ENCODE measurements at regions not wholly inside any gene's neighbourhood (a gene's known extent, or its start where the extent isn't known, plus 50 kb on each side); places are given as distances from the start of the nearest gene placed in this dataset.

DNA sequence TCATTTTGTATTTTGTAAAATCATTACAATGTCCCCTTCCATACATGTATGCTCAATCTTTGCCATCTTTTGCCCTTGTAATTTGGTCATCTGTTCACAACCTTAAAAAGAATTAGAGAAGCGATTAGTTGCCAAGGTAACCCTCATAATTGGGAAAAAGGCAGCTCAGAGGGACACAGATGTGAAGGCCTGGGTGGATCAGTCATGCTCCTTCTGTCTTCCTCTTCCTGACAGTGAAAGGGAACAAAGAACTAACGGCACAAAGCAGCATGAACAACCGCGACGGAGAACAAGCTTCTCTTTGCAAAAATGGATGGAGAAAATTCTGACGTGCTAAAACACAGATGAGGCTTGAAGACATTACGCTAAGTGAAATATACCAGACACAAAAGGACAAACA lies 78.7 kb upstream of the COG2 start:
- no peak overlapping the region for H2AFZ ChIP-seq (ENCODE audit: low read depth, low read length)
- H3K27me3 ChIP-seq (ENCODE audit: insufficient read depth, low read length, poor library complexity): peaks cover 8% of the 10 kb centered on the region
- H3K27ac ChIP-seq (ENCODE audit: low read length): no peak overlapping the region
- no peak overlapping the region for H3K4me2 ChIP-seq (ENCODE audit: insufficient read depth, low read length)
- TF ChIP-seq CTCF (IDR thresholded peaks at IDR 0.05; ENCODE audit: borderline replicate concordance, extremely low read depth, low read length, poor library complexity, severe bottlenecking) (no peak), EZH2 (IDR thresholded peaks at IDR 0.05; ENCODE audit: borderline replicate concordance, low read depth, low read length, severe bottlenecking) (no peak)
- H3K9me3 ChIP-seq (ENCODE audit: insufficient read depth, low read length, severe bottlenecking): no peaks in the 10 kb centered on the region
- DNase-seq: no peak
- H4K20me1 ChIP-seq (ENCODE audit: insufficient read depth, low read length): no peaks in the 10 kb centered on the region
- no peak overlapping the region for H3K9ac ChIP-seq (ENCODE audit: low read depth, low read length)
- no peaks in the 10 kb centered on the region for H3K4me1 ChIP-seq (ENCODE audit: insufficient read depth, low read length)
- ATAC-seq (ENCODE audit: insufficient read depth, low read depth): no peak
- H3K79me2 ChIP-seq (ENCODE audit: insufficient read depth, low read length): no peaks in the 10 kb centered on the region
- H3K4me3 ChIP-seq (ENCODE audit: low read depth in 1 of 2, low read length in 2 of 2): no peak overlapping the region
- no peaks in the 10 kb centered on the region for H3K36me3 ChIP-seq (ENCODE audit: insufficient read depth, low read length)

- H3K27me3 ChIP-seq (ENCODE audit: insufficient read depth, low read length, poor library complexity): peaks cover 8% of the 10 kb centered on the region
- H4K20me1 ChIP-seq (ENCODE audit: insufficient read depth, low read length): no peaks in the 10 kb centered on the region
- no peaks in the 10 kb centered on the region for H3K9me3 ChIP-seq (ENCODE audit: insufficient read depth, low read length, severe bottlenecking)
- ATAC-seq (ENCODE audit: insufficient read depth, low read depth) (no peak), DNase-seq (no peak)
- no peak for TF ChIP-seq EZH2 (IDR thresholded peaks at IDR 0.05; ENCODE audit: borderline replicate concordance, low read depth, low read length, severe bottlenecking)
- no peak for TF ChIP-seq CTCF (IDR thresholded peaks at IDR 0.05; ENCODE audit: borderline replicate concordance, extremely low read depth, low read length, poor library complexity, severe bottlenecking)
- no peak overlapping the region for H3K27ac ChIP-seq (ENCODE audit: low read length)
- no peaks in the 10 kb centered on the region for H3K79me2 ChIP-seq (ENCODE audit: insufficient read depth, low read length)
- H3K4me3 ChIP-seq (ENCODE audit: low read depth in 1 of 2, low read length in 2 of 2): no peak overlapping the region
- no peaks in the 10 kb centered on the region for H3K4me1 ChIP-seq (ENCODE audit: insufficient read depth, low read length)
- H3K4me2 ChIP-seq (ENCODE audit: insufficient read depth, low read length): no peak overlapping the region
- H2AFZ ChIP-seq (ENCODE audit: low read depth, low read length): no peak overlapping the region
- no peak overlapping the region for H3K9ac ChIP-seq (ENCODE audit: low read depth, low read length)
- no peaks in the 10 kb centered on the region for H3K36me3 ChIP-seq (ENCODE audit: insufficient read depth, low read length)
Measured at GRCh38 chr1:230561570-230561969, 80.7 kb upstream of the COG2 start.

GRCh38 chr1:230558324-230558723 lies 84.0 kb upstream of the COG2 start:
- no peaks in the 10 kb centered on the region for H3K4me1 ChIP-seq (ENCODE audit: insufficient read depth, low read length)
- no peak overlapping the region for H3K9ac ChIP-seq (ENCODE audit: low read depth, low read length)
- H3K4me2 ChIP-seq (ENCODE audit: insufficient read depth, low read length): no peak overlapping the region
- DNase-seq (no peak), ATAC-seq (ENCODE audit: insufficient read depth, low read depth) (no peak)
- no peaks in the 10 kb centered on the region for H3K36me3 ChIP-seq (ENCODE audit: insufficient read depth, low read length)
- peaks cover 3% of the 10 kb centered on the region for H3K27me3 ChIP-seq (ENCODE audit: insufficient read depth, low read length, poor library complexity)
- no peak overlapping the region for H2AFZ ChIP-seq (ENCODE audit: low read depth, low read length)
- TF ChIP-seq CTCF (IDR thresholded peaks at IDR 0.05; ENCODE audit: borderline replicate concordance, extremely low read depth, low read length, poor library complexity, severe bottlenecking) (no peak), EZH2 (IDR thresholded peaks at IDR 0.05; ENCODE audit: borderline replicate concordance, low read depth, low read length, severe bottlenecking) (no peak)
- H4K20me1 ChIP-seq (ENCODE audit: insufficient read depth, low read length): no peaks in the 10 kb centered on the region
- no peak overlapping the region for H3K27ac ChIP-seq (ENCODE audit: low read length)
- H3K4me3 ChIP-seq (ENCODE audit: low read depth in 1 of 2, low read length in 2 of 2): no peak overlapping the region
- no peaks in the 10 kb centered on the region for H3K79me2 ChIP-seq (ENCODE audit: insufficient read depth, low read length)
- no peaks in the 10 kb centered on the region for H3K9me3 ChIP-seq (ENCODE audit: insufficient read depth, low read length, severe bottlenecking)

DNA sequence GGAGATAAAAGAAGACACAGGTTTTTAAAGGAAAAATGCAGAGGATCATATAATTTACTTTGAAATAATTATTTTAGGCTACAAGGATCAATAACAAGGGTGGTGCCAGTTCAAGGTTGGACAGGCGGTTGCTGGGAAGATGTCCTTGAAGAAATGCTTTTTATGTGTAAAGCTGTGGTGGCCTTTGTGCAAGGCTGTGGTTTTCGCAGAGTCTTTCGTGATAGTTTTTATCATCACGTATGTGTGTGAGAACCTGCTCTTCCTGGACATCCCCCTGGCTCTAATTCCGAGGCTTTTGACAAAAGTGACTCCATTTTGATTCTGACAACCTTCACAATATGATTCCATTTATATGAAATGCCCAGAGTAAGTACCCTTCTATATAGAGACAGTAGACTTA lies 85.8 kb upstream of the COG2 start:
- TF ChIP-seq CTCF (IDR thresholded peaks at IDR 0.05; ENCODE audit: borderline replicate concordance, extremely low read depth, low read length, poor library complexity, severe bottlenecking) (no peak), EZH2 (IDR thresholded peaks at IDR 0.05; ENCODE audit: borderline replicate concordance, low read depth, low read length, severe bottlenecking) (no peak)
- Histone ChIP-seq H3K4me3 (ENCODE audit: low read depth in 1 of 2, low read length in 2 of 2) (no peak overlapping the region), H2AFZ (ENCODE audit: low read depth, low read length) (no peak overlapping the region), H3K79me2 (ENCODE audit: insufficient read depth, low read length) (no peaks in the 10 kb centered on the region), H3K4me1 (ENCODE audit: insufficient read depth, low read length) (no peaks in the 10 kb centered on the region), H4K20me1 (ENCODE audit: insufficient read depth, low read length) (no peaks in the 10 kb centered on the region), H3K27me3 (ENCODE audit: insufficient read depth, low read length, poor library complexity) (no peaks in the 10 kb centered on the region), H3K36me3 (ENCODE audit: insufficient read depth, low read length) (no peaks in the 10 kb centered on the region), H3K9ac (ENCODE audit: low read depth, low read length) (no peak overlapping the region), H3K4me2 (ENCODE audit: insufficient read depth, low read length) (no peak overlapping the region), H3K9me3 (ENCODE audit: insufficient read depth, low read length, severe bottlenecking) (no peaks in the 10 kb centered on the region), H3K27ac (ENCODE audit: low read length) (no peak overlapping the region)
- ATAC-seq (ENCODE audit: insufficient read depth, low read depth) (no peak), DNase-seq (no peak)
